OCI-M2 (cell line): ENCODE measurements at regions not wholly inside any gene's neighbourhood (a gene's known extent, or its start where the extent isn't known, plus 50 kb on each side); places are given as distances from the start of the nearest gene placed in this dataset.

Experiments
- DNase-seq: peaks from one replicate; lab custom pipeline; 2025; ENCODE audit not compliant: unreplicated experiment; lab: John Stamatoyannopoulos, UW

- no peak for DNase-seq
These were observed 436.5 kb downstream of the LMO4 start for GRCh38 chr1:87765057-87765680.

GRCh38 chr1:87765681-87766070 lies 437.0 kb downstream of the LMO4 start:
- no peak for DNase-seq

GRCh38 chr1:87766737-87767136 lies 438.1 kb downstream of the LMO4 start:
- DNase-seq, result no peak

- no peak for DNase-seq
These were observed 450.2 kb downstream of the LMO4 start for GRCh38 chr1:87778896-87779295.

GRCh38 chr1:87781554-87781953 lies 452.9 kb downstream of the LMO4 start:
- DNase-seq, result no peak

- no peak for DNase-seq
These were observed 454.6 kb downstream of the LMO4 start for GRCh38 chr1:87783315-87783714.

- DNase-seq, result no peak
These were observed 456.7 kb downstream of the LMO4 start for GRCh38 chr1:87785386-87785785.

GRCh38 chr1:87786229-87786628 lies 457.5 kb downstream of the LMO4 start:
- no peak for DNase-seq

- peak; percentile 38 for DNase-seq
These were observed 458.3 kb downstream of the LMO4 start for GRCh38 chr1:87786861-87787545.

GRCh38 chr1:87787551-87787950 lies 458.9 kb downstream of the LMO4 start:
- no peak for DNase-seq

GRCh38 chr1:87790756-87791155 lies 462.1 kb downstream of the LMO4 start:
- DNase-seq, result no peak

- DNase-seq, result no peak
These were observed 463.5 kb downstream of the LMO4 start for GRCh38 chr1:87791931-87792740.

GRCh38 chr1:87794788-87795614 lies 466.3 kb downstream of the LMO4 start:
- DNase-seq, result no peak

- DNase-seq, result no peak
These were observed 467.1 kb downstream of the LMO4 start for GRCh38 chr1:87795615-87796337.

- no peak for DNase-seq
These were observed 467.8 kb downstream of the LMO4 start for GRCh38 chr1:87796471-87796901.

- DNase-seq, result no peak
These were observed 470.8 kb downstream of the LMO4 start for GRCh38 chr1:87799451-87799850.

- DNase-seq, result no peak
These were observed 471.3 kb downstream of the LMO4 start for GRCh38 chr1:87800006-87800405.

- DNase-seq, result no peak
These were observed 474.7 kb downstream of the LMO4 start for GRCh38 chr1:87803375-87803774.

- DNase-seq, result no peak
These were observed 475.4 kb downstream of the LMO4 start for GRCh38 chr1:87804128-87804527.

- DNase-seq, result no peak
These were observed 477.1 kb downstream of the LMO4 start for GRCh38 chr1:87805666-87806378.
